ENCODE measurements at regions not wholly inside any gene's neighbourhood (a gene's known extent, or its start where the extent isn't known, plus 50 kb on each side); places are given as distances from the start of the nearest gene placed in this dataset.

DNA sequence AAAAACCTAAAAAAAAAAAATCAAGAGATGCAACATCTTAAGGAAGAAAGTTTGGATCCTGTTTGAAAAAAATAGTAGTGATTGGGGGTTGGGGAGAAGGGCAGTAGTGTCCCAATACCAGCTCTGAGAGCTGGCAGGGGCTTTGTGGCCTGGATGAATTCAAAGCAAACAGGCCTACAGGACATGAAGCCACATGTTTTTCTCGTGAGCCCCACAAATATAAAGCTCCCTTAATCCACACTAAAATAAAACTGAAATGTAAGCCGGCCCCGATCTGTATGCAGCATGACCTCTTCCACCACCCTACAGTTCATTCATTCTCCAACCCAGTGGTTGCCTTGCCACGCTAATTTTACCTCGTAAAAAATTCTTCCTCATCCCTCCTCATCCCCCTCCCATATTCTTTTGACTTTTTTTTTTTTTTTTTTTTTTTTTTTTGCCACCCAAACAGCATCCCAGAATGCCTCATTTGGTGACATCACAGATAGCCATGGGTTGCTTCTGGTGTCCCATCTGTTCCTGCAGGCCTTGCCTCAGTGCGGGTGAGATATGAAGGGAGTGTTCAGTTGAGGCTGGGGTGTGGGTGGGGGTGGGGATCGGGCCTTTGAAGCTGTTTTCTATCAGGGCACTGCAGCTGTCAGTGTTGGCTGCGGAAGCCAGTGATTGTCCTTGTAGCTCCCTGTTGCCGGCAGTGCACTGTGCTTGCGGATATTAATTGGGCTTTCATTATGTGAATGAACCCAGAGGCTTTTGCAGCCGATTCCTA, 81.6 kb upstream of the NFIB start:
- no peak for DNase-seq (ENCODE audit: low spot score)

DNA sequence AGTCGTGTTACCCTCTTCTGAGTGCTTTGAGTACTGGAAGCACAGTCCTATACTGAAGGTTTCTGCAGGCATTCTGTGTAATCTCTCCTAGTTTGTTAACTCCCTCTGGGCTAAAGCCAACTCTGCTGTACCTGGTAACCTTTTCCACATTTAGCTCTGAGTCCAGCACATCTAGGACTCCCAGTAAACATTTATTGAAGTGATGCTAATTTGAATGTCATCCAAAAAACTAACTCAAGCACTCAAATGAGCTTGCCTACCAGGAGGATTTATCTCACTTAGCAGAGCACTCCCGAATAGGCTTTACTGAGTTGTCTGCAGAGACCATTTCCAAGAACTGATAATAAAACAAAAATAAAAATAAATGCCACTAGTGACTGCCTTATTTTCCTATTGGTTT, 79.5 kb upstream of the NFIB start:
- no peak for DNase-seq (ENCODE audit: low spot score)

DNA sequence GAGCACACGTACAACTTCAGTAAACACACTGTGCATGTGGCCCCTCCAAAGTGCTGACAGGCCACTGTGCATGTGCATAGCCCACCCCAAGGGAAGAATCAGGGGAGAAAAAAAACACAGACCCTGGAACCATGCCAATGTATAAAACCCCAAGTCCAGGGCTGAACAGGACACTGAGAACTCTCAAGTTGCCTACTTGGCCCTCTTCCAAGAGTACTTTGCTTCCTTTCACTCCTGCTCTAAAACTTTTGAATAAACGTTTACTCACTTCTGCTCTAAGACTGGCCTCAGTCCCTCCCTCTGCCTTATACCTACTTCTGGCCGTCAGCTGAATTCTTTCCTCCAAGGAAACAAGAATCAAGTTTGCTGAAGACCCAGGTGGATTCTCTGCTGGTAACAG, 77.7 kb upstream of the NFIB start:
- DNase-seq (ENCODE audit: low spot score), result no peak

DNA sequence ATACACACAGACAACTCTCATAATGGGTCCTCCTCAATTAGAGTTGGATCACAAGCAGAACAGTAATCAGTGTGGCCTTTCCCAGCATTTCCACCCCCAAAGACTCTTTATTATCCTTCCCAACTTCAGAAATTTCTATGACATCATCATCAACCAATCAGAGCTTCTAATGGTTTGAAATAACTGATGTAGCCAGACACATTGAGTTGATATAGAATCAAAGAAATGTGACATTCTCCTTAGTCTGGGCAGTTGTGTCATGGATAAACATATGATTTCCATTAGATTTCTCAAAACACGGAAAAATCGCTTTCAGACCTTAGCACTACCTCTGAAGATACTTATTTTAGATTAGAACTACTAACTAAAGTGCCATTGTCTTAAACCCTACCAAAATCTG, 75.7 kb upstream of the NFIB start:
- no peak for DNase-seq (ENCODE audit: low spot score)

DNA sequence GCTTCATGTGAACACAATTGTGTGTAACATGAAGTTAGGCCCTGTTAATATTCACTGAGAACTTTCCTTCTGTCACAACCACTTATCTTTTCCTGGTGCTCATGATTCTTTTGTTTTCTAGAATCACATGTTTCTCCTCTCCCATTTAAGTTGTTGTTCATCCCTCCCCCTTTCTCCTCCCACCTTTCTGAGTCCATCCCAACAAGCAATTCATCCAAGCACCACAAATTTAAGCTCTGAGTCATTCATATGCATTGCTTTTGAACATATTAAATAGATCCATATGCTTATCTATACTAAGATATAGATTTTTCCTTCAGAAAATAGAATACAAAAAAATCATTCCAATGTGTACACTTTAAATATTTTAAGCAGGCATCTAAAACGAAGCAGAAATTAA, 75.2 kb upstream of the NFIB start:
- DNase-seq (ENCODE audit: low spot score), result no peak

DNA sequence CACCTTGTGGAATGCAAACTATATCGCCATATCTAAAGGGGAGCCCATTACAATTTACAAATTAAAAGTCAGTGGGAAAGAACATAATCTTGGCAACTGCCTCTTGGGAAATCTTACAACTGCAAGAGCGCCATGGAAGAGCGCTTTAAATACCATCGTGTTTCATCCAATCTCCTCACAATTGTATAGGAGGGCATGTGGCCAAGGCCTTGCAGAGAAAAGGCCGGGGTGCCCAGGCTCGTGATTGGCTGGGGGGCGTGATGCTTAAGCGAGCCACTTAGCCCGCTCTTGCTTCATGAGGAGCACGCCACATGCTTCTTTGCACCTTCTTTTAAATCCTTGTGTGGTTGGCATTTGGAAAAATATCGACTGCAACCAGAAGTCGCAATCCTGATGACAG, 69.8 kb upstream of the NFIB start:
- no peak for DNase-seq (ENCODE audit: low spot score)

DNA sequence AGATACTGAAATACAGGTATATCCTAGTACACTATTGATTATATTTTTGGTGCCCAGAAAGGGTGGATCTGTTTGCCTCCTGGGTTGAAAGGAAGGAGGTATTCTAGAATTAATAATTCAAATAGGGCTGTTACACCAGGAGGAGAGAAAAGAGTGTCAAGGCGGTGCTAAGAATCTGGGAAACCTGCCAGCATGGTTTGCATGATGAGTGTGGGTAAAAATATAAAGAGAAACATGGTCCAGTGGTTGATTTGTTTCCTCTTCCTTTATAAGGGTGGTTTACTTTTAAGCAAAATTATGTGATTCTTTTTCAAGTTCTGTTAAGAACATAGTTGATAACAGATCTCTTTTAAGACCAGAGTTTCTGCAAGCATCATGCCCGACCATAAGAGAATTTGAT, 69.4 kb upstream of the NFIB start:
- DNase-seq (ENCODE audit: low spot score), result no peak

DNA sequence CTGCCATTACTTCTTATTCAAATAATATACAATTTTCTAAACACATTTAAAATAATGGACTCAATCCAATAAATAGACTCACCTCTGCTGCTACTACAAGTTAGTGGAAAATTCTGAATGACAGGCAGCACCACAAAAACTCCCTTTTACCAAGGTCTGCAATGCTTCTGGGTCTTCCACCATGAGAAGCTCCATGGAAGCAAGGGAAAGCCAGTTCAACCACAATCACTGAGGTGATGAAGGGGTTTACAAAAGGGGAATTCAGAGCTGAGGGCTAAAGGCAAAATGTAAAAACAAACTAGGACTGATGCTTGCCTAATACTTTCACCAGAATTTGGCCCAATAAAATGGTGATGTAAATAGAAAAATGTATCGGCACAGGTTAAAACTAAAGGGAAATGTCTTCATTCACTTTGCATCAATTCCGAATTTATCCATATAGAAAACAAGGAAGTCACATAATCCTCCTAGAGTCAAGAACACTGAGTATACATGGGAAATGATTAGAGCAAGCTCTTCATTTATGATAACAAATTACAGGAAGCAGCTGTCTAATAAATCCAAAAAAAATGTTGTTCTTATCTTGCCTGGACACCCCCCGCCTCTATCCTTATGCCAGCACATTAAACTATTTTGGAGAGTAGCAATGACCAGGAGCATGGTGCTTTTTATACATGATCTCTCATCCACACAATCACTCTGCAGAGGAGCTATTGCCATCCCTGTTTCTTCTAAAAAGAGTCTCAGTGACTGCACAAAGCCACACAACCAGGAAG, 66.3 kb upstream of the NFIB start:
- DNase-seq (ENCODE audit: low spot score), result no peak

DNA sequence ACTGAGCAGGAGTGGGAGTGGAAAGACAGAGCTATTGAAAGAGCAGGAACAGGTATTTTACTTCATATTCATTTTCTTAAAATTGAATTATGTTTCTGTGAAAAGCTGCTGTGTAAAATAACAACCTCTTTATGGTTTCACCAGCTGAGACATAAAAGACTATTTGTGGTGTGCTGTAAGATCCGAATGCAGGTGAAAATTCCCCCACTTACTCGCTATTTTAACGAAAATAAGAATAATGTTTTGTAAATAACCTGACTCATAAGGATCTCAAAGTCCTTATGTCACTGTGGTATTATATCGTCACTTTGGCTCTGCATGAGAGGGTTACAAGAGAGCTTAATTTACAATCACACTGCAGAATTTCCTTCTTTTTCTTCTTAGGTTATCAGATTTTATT, 65.3 kb upstream of the NFIB start:
- DNase-seq (ENCODE audit: low spot score), result no peak

DNA sequence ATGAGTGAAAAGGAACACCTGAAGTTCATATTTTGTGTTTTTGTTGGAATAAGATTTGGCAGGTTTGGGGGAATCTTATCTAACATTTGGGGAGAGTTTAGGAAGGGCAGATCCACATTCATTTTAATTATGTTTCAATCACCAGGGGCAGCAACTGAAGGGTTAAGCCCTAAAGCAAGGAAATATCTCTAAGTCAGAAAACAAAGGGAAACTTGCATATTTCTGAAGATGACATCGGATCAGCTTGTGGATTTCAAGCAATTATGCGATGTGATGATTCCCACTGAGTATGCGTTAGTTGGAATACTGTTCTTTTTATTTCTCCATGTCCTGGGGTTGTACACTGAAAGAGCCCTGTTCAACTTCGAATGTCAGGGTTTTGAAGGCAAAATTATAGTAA, 59.8 kb upstream of the NFIB start:
- DNase-seq (ENCODE audit: low spot score), result no peak

DNA sequence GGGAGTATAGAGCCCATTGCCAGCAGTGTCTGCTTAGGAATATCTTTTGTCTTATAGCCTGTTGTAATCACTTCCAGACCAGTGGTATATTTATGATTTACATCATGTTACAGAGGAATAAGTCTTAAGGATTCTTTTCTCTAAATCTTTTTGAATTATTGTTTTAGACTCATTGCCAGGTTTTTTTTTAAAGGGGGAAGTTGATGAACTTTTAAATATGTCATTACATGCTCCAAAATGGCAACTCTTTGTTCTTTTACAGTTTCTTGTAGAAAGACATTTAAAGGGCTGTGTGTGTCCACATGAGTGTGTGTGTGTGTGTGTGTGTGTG, 59.4 kb upstream of the NFIB start:
- DNase-seq (ENCODE audit: low spot score), result no peak

DNA sequence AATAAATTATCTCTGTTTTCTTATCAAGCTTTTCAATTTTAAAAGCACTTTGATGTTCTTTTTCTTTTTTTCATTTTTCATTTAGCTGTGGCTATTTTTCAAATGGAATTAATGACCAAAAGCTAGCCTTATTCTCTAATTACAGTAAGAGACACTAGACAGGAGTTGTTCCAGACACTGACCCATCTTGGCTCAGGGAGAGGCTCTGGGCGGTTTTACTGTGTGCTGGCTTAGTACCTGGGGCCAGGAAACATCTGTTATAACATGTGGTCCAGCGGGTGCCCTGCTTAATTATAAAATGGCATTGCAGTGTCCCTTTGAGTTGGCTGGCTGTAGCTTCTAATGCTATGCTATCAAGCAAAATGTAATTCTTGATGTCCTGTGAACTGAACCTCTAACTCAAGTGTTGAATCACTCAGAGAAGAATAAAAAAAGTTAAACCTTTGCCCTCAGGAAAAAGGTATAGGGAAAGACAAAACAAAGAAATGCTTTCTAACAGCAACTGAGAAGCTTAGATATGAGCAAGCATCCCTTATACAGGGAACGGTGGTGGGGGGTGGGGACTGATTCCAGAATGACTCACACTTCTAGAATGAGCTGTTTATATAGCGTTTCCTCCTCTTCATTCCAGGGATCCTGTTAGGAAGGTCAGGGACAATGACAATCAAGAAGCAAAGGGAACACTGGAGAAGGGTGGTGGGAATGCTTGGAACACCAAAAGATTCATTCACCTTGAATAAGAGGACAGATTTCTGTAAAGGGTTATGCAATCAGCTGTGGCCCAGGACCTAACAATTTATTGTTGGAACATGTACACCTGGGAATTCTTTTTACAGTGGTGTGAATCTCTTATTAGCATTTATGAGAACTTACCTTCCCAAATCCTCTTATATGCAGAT, 58.7 kb upstream of the NFIB start:
- no peak for DNase-seq (ENCODE audit: low spot score)

DNA sequence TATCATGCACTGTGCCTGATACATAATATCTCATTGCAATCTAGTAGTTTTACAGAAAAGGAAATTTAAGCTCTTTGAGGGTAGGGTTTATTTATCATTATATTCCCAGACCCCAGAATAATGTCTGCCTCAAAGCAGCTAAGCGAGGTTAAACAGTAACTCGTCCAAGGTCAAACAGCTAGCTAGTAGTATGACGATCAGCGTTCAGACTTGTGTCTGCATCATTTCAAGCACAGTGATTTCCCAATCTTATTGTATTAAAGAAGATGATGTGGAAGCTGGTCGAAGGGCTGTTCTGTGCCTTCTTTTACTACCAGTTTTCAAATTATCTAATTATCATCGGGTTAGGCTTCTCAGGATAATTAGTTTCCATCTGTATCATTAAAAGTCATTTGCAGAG, 55.1 kb upstream of the NFIB start:
- no peak for DNase-seq (ENCODE audit: low spot score)

DNA sequence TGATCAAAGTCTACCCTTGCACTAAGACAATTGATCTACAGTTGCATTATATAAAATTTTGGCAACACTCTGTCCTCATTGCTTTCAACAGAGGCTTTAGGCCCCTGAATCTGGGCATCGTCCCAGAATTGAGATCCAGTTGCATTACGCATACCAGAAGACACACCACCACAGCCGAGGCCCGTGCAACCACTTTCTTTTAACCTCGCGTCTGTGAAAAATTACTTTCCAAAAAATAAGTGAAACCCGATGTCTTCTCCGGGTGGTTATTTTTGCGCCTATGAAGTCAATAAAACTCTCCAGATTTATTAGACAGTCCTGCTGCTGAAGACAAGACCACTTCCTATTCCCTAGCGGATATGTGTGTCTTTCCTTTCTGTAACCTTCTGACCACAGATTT, 52.1 kb upstream of the NFIB start:
- peak; percentile 74 for DNase-seq (ENCODE audit: low spot score)

DNA sequence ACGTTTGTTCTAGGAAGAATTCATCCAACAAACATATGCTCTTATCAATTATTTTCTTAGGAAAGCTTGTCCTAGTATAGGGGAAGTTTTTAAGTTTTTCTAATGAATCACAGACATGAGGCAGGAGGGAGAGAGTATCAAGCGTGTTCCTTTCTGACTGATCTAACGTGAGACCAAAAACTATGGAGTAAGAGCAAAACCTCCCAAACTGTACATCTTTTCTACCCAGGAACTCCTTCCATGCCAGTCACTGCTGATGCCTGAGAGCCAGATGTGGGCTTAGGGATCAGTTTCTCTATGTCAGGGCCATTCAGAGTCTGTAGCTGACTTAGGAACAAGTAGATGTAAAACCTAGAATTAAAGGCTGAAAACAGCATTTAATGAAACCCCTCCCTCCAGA, 51.7 kb upstream of the NFIB start:
- no peak for DNase-seq (ENCODE audit: low spot score)
